Breast epithelium (tissue), 4 donors: ENCODE measurements at regions not wholly inside any gene's neighbourhood (a gene's known extent, or its start where the extent isn't known, plus 50 kb on each side); places are given as distances from the start of the nearest gene placed in this dataset.

ENCODE experiments used
- DNase-seq, 2 donors: peaks; one replicate each; pipeline ENCODE4 v3.0.0-alpha.2; 2019; ENCODE audit warnings: low spot score in 2 of 2
- H3K27ac ChIP-seq, 2 donors: fragments of 200-600 bp; sonication (generic) in 1 of 2; one replicate each; pipeline ENCODE4 v1.5.1; 2016 to 2019; ENCODE audit warnings: mild to moderate bottlenecking in 1 of 2
- H3K27me3 ChIP-seq, 2 donors: fragments of 200-600 bp; sonication (generic) in 1 of 2; one replicate each; pipeline versions ENCODE4 v1.5.1 to v1.6.0; 2017 to 2019; ENCODE audit warnings: control low read depth in 1 of 2, mild to moderate bottlenecking in 1 of 2
- H3K36me3 ChIP-seq: fragments of 200-600 bp; one replicate; pipeline ENCODE4 v1.5.1; 2019
- H3K4me1 ChIP-seq, 2 donors: fragments of 200-600 bp; sonication (generic); one replicate each; pipeline ENCODE4 v1.5.1; 2016 to 2019; ENCODE audit warnings: control low read depth in 1 of 2
- H3K4me3 ChIP-seq, 3 donors: fragments of 200-600 bp; sonication (generic); 1 replicate in 2 of 3; 2 replicates in 1 of 3; pipeline ENCODE4 v1.5.1; 2016 to 2019; ENCODE audit warnings: mild to moderate bottlenecking in 3 of 3, moderate library complexity in 2 of 3
- H3K9me3 ChIP-seq, 2 donors: fragments of 200-600 bp; sonication (generic) in 1 of 2; one replicate each; pipeline ENCODE4 v1.5.1; 2016 to 2019; ENCODE audit warnings: control low read depth in 1 of 2
- POLR2A ChIP-seq: fragments of 450-650 bp; IDR thresholded peaks from one replicate; pipeline ENCODE4 v1.6.1; 2016; ENCODE audit warnings: antibody characterized with exemption, mild to moderate bottlenecking, moderate library complexity
- POLR2AphosphoS5 ChIP-seq, 3 donors: sonication (generic); formaldehyde crosslinking; IDR thresholded peaks; one replicate each; pipeline ENCODE4 v1.6.1; 2017; ENCODE audit warnings: antibody characterized with exemption in 3 of 3
- intact Hi-C: fragments of 100-400 bp; cut with DNase I; formaldehyde crosslinking; loops from one replicate; pipeline ENCODE4 v1.15.1; 2023; ENCODE audit warnings: low total_unique reads
- TF ChIP-seq, protein P1 (sequence below), 3 donors: fragments of 450-650 bp; IDR thresholded peaks; one replicate each; pipeline ENCODE4 v1.5.1; 2016 to 2017; ENCODE audit warnings: antibody characterized with exemption in 3 of 3, mild to moderate bottlenecking in 3 of 3, moderate library complexity in 3 of 3

DNA sequence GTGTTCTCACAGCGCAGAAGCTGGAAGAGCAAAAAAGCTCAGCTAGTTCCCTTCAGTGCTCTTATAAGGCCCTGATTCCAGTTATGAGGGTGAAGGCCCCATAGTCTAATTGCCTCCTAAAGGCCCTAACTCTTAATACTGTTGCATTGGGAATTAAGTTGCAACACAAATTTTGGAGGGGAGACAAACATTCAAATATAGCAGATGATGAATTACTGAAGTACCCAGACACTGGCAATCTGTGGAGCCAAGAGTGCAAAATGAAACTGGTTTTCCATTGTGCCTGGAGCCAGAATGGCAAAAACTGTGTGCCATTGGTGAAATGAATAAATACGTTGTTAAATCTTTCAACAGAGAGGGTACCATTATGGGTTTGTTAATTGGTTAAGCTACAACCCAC lies 356.0 kb downstream of the PPARGC1A start:
- Histone ChIP-seq H3K9me3 (peaks cover 0 to 25% of the 10 kb centered on the region in 2 donors), H3K4me3 (no peak overlapping the region), H3K36me3 (no peaks in the 10 kb centered on the region), H3K27me3 (no peaks in the 10 kb centered on the region), H3K4me1 (no peaks in the 10 kb centered on the region), H3K27ac (no peak overlapping the region)
- TF ChIP-seq POLR2A: no peak
- TF ChIP-seq, protein P1, sequence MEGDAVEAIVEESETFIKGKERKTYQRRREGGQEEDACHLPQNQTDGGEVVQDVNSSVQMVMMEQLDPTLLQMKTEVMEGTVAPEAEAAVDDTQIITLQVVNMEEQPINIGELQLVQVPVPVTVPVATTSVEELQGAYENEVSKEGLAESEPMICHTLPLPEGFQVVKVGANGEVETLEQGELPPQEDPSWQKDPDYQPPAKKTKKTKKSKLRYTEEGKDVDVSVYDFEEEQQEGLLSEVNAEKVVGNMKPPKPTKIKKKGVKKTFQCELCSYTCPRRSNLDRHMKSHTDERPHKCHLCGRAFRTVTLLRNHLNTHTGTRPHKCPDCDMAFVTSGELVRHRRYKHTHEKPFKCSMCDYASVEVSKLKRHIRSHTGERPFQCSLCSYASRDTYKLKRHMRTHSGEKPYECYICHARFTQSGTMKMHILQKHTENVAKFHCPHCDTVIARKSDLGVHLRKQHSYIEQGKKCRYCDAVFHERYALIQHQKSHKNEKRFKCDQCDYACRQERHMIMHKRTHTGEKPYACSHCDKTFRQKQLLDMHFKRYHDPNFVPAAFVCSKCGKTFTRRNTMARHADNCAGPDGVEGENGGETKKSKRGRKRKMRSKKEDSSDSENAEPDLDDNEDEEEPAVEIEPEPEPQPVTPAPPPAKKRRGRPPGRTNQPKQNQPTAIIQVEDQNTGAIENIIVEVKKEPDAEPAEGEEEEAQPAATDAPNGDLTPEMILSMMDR (IDR thresholded peaks at IDR 0.05): no peak
- no peak for DNase-seq
- intact Hi-C loops: no loop called here

DNA sequence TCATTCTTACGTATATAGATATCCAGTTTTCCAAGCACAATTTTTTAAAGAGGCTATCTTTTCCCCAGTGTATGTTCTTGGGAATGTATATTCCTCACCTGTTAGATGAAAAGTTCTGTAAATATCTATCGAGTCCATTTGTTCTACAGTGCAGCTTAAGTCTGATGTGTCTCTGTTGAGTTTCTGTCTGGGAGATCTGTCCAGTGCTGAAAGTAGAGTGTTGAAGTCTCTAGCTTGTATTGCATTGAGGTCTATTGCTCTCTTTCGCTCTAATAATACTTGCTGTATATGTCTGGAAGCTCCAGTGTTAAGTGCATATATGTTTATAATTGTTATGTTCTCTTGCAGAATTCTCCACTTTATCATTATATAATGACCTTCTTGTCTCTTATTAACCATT lies 373.1 kb downstream of the PPARGC1A start:
- Histone ChIP-seq H3K27ac (no peak overlapping the region), H3K27me3 (no peaks in the 10 kb centered on the region), H3K9me3 (no peaks in the 10 kb centered on the region), H3K36me3 (no peaks in the 10 kb centered on the region), H3K4me3 (no peak overlapping the region), H3K4me1 (no peaks in the 10 kb centered on the region)
- intact Hi-C loops: no loop called here
- no peak for DNase-seq
- TF ChIP-seq POLR2AphosphoS5 (IDR thresholded peaks at IDR 0.05) (no peak), POLR2A (no peak)
- TF ChIP-seq, protein P1 (IDR thresholded peaks at IDR 0.05): no peak

DNA sequence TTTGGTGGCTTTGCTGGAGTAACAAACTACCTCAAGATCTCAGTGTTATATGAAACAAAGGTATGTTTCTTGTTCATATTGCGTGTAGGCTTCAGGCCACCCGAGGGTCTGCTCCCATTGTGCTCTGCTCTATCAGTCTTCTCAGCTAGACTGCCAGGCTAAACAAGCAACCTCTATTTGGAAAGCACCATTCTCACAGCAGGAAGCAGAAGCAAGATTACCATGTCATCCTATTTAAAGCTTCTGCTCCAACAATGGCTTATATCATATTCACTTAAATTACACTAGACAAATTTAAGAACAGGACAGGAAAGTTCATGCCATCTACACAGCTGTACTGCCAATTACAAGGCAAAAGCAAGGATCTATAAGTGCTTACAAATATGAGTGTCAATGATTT lies 385.8 kb downstream of the PPARGC1A start:
- Histone ChIP-seq H3K36me3 (no peaks in the 10 kb centered on the region), H3K4me3 (no peak overlapping the region), H3K9me3 (no peaks in the 10 kb centered on the region), H3K27me3 (no peaks in the 10 kb centered on the region), H3K4me1 (no peaks in the 10 kb centered on the region), H3K27ac (no peak overlapping the region)
- TF ChIP-seq, protein P1 (IDR thresholded peaks at IDR 0.05): no peak
- TF ChIP-seq POLR2AphosphoS5 (IDR thresholded peaks at IDR 0.05) (no peak), POLR2A (no peak)
- no peak for DNase-seq
- intact Hi-C loops: no loop called here

DNA sequence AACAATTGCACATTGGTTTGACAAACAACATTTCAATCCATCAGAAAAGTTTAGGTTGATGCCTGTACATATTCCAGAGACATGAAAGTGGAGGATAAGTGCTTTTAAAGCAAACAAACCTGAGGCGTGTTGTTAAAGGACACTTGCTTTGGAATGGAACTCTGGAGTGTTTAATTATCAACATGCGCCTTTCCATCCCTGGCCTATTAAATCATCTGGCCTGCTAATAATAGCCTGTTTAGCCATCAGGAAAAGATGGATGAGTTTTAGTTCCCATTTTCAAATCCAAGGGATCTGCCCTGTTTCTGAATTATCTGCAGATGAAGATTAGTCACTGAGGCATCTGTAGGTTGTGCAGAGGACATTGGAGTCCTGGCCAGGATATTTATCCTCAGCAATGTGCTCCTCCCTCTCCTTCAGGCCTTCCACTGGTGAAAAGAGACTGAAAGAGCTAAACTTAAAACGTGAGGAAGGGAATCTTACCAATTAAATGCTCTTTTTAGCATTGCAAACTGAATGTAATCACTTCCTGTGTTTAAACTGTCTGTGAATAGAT lies 388.9 kb downstream of the PPARGC1A start:
- Histone ChIP-seq H3K36me3 (no peaks in the 10 kb centered on the region), H3K4me3 (no peak overlapping the region), H3K9me3 (peaks cover 4 to 7% of the 10 kb centered on the region in 2 donors), H3K27me3 (no peaks in the 10 kb centered on the region), H3K4me1 (no peaks in the 10 kb centered on the region), H3K27ac (no peak overlapping the region)
- TF ChIP-seq POLR2AphosphoS5 (IDR thresholded peaks at IDR 0.05): no peak
- TF ChIP-seq POLR2A: no peak
- TF ChIP-seq, protein P1 (IDR thresholded peaks at IDR 0.05): no peak
- DNase-seq: no peak
- intact Hi-C loops: no loop called here

DNA sequence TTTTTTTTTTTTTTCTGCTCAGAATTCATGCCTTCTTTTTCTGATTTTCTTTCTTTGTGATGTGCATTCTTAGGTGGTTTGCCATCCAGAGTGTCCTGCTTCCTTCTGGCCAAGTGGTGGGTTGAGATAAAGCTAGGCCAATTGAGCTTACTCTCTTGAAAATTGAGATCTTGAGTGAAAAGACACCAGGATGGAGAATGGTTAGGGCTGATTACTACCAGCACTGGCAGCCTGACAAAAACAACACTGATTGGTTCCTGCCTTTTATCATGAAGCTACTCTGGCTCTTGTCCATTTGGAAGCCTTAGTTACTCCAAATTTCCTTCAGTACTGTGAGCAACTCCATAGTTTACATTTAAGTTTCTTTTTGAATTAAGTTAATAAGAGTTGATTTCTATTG lies 404.0 kb downstream of the PPARGC1A start:
- TF ChIP-seq POLR2A: no peak
- TF ChIP-seq, protein P1 (IDR thresholded peaks at IDR 0.05): no peak
- no peak for TF ChIP-seq POLR2AphosphoS5 (IDR thresholded peaks at IDR 0.05)
- H3K4me1 ChIP-seq: no peaks in the 10 kb centered on the region
- intact Hi-C loops: loop anchor here (2.0 kb wide), 1 partner anchor 59 kb away; no protein-coding TSS in a partner anchor
- no peaks in the 10 kb centered on the region for H3K9me3 ChIP-seq
- no peaks in the 10 kb centered on the region for H3K27me3 ChIP-seq
- H3K4me3 ChIP-seq: no peak overlapping the region
- H3K27ac ChIP-seq: no peak overlapping the region
- DNase-seq: no peak
- no peaks in the 10 kb centered on the region for H3K36me3 ChIP-seq
